HepG2 (cell line): ENCODE measurements at regions not wholly inside any gene's neighbourhood (a gene's known extent, or its start where the extent isn't known, plus 50 kb on each side); places are given as distances from the start of the nearest gene placed in this dataset.

Source experiments
- ATAC-seq: fragments of 200-7000 bp; cut with Tn5 transposase; 3 replicates; pipeline ENCODE4 v1.9.1; 2020; ENCODE audit warnings: mild to moderate bottlenecking, moderate library complexity
- BruUV-seq: library from RNA; stranded (reverse); fragments of 400-500 nt; replicated peaks from 2 replicates; lab custom pipeline; 2021; lab: Mats Ljungman, UMichigan
- CTCF ChIA-PET: fragments of 300-600 bp; formaldehyde crosslinking; extraction: SDS; loops from one replicate; lab custom pipeline; 2021; ENCODE audit warnings: low total read pairs, inconsistent platforms, low intra/inter-chr PET ratio; lab: Yijun Ruan, JAX
- POLR2A ChIA-PET: fragments of 350-600 bp; sonication (Branson Sonifier 250); formaldehyde crosslinking; loops from one replicate; lab custom pipeline; 2020; ENCODE audit warnings: antibody characterized with exemption, inconsistent platforms; lab: Yijun Ruan, JAX
- DNase-seq: peaks from one replicate; pipeline ENCODE4 v3.0.0-alpha.2; 2015; ENCODE audit warnings: low spot score
- FAIRE-seq: peaks from 3 replicates; lab custom pipeline; 2011; peaks lifted over from hg19 to GRCh38; lab: Jason Lieb, UNC
- H2AFZ ChIP-seq: one replicate; pipeline ENCODE4 v1.6.1; 2011; ENCODE audit warnings: low read length, inconsistent platforms
- H3K27ac ChIP-seq: fragments of 300-600 bp; 3 replicates; pipeline ENCODE4 v1.8.0; 2011; ENCODE audit warnings: mixed run types, mild to moderate bottlenecking, mixed read lengths, low read length, inconsistent platforms; ENCODE audit not compliant: insufficient read depth; ENCODE audit errors: extremely low read length
- H3K27me3 ChIP-seq, 2 experiments: fragments of 200-600 bp in 1 of 2; 2 replicates in 1 of 2; 3 replicates in 1 of 2; pipeline versions ENCODE4 v1.6.0 to v1.8.0; 2011; ENCODE audit warnings: low read length in 2 of 2, mild to moderate bottlenecking in 2 of 2, moderate library complexity in 2 of 2, inconsistent platforms in 1 of 2; ENCODE audit not compliant: insufficient read depth in 2 of 2, control insufficient read depth in 1 of 2
- H3K36me3 ChIP-seq, 2 experiments: fragments of 200-600 bp in 1 of 2; replicated peaks in 1 of 2; 2 replicates in 1 of 2; 3 replicates in 1 of 2; pipeline versions ENCODE4 v1.5.1 to v1.8.0; 2011; ENCODE audit warnings: low read length in 2 of 2, inconsistent platforms in 1 of 2; ENCODE audit not compliant: insufficient read depth in 2 of 2, control insufficient read depth in 1 of 2
- H3K4me1 ChIP-seq: 2 replicates; pipeline ENCODE4 v1.5.1; 2012; ENCODE audit warnings: low read length, inconsistent platforms; ENCODE audit not compliant: insufficient read depth
- H3K4me2 ChIP-seq: 2 replicates; pipeline ENCODE4 v1.6.0; 2011; ENCODE audit warnings: low read depth, low read length, inconsistent platforms
- H3K4me3 ChIP-seq, 3 experiments: fragments of 200-600 bp in 1 of 3; sonication (generic), shearing (Covaris generic) in 1 of 3; replicated peaks in 1 of 3; 2 replicates each; pipeline ENCODE4 v1.5.1; 2011 to 2016; ENCODE audit warnings: low read length in 3 of 3, inconsistent platforms in 2 of 3, low read depth in 2 of 3, mild to moderate bottlenecking in 2 of 3, control low read depth in 1 of 3, mixed read lengths in 1 of 3; ENCODE audit not compliant: insufficient read depth in 1 of 3
- H3K79me2 ChIP-seq: one replicate; pipeline ENCODE4 v1.6.1; 2011; ENCODE audit warnings: low read length, inconsistent platforms; ENCODE audit not compliant: insufficient read depth
- H3K9ac ChIP-seq: 2 replicates; pipeline ENCODE4 v1.6.0; 2011; ENCODE audit warnings: mild to moderate bottlenecking, low read depth, low read length, inconsistent platforms; ENCODE audit not compliant: insufficient read depth
- H3K9me3 ChIP-seq: 2 replicates; pipeline ENCODE4 v1.5.1; 2012; ENCODE audit warnings: mild to moderate bottlenecking, low read length
- H4K20me1 ChIP-seq: 2 replicates; pipeline ENCODE4 v1.6.0; 2011; ENCODE audit warnings: inconsistent platforms, mild to moderate bottlenecking, low read length, moderate library complexity; ENCODE audit not compliant: insufficient read depth
- AHR ChIP-seq: IDR thresholded peaks from 2 replicates; pipeline ENCODE4 v1.6.1; 2018; ENCODE audit warnings: missing genetic modification reagents, missing compliant biosample characterization
- ATF7 ChIP-seq, 2 experiments: fragments of 450-650 bp in 1 of 2; sonication (generic) in 1 of 2; formaldehyde crosslinking in 1 of 2; IDR thresholded peaks; 2 replicates each; pipeline versions ENCODE4 v1.4.0 to v1.6.1; 2016 to 2020; ENCODE audit warnings: antibody characterized with exemption in 1 of 2, mild to moderate bottlenecking in 1 of 2, missing genetic modification reagents in 1 of 2
- CCAR2 ChIP-seq: fragments of 200-400 bp; formaldehyde crosslinking; optimal IDR thresholded peaks from 2 replicates; pipeline ENCODE3; 2018; ENCODE audit warnings: low read depth, mild to moderate bottlenecking, low read length, moderate library complexity
- CREB3 ChIP-seq: sonication (generic); formaldehyde crosslinking; IDR thresholded peaks from 2 replicates; pipeline ENCODE4 v1.5.0; 2020; ENCODE audit warnings: missing genetic modification reagents
- GTF2F1 ChIP-seq: fragments of 150-350 bp; IDR thresholded peaks from 2 replicates; pipeline ENCODE4 v1.6.1; 2014; ENCODE audit warnings: low read length
- HNF1A ChIP-seq, 2 experiments: sonication (generic) in 1 of 2; formaldehyde crosslinking in 1 of 2; IDR thresholded peaks; 2 replicates each; pipeline versions ENCODE4 v1.4.0 to v1.6.1; 2016 to 2020; ENCODE audit warnings: borderline replicate concordance in 1 of 2, low read depth in 1 of 2, mild to moderate bottlenecking in 1 of 2, missing genetic modification reagents in 1 of 2
- JARID2 ChIP-seq: sonication (generic); formaldehyde crosslinking; IDR thresholded peaks from 2 replicates; pipeline ENCODE4 v1.8.1; 2023; ENCODE audit warnings: missing genetic modification reagents, inconsistent platforms; ENCODE audit not compliant: insufficient replicate concordance
- MAFK ChIP-seq, 2 experiments: IDR thresholded peaks in 1 of 2; conservative IDR thresholded peaks in 1 of 2; 2 replicates each; pipeline ENCODE4 v1.6.1; 2011; ENCODE audit warnings: improper control_type of control experiment in 2 of 2, low read length in 2 of 2
- MBNL3 ChIP-seq: fragments of 250-450 bp; sonication (Bioruptor Pico); conservative IDR thresholded peaks from 2 replicates; pipeline ENCODE4 v1.8.0; 2022; ENCODE audit warnings: mild to moderate bottlenecking, inconsistent platforms
- MLXIP ChIP-seq: sonication (generic); formaldehyde crosslinking; IDR thresholded peaks from 2 replicates; pipeline ENCODE4 v1.9.0; 2021; ENCODE audit warnings: missing genetic modification reagents, borderline replicate concordance
- TBP ChIP-seq: sonication (generic); formaldehyde crosslinking; IDR thresholded peaks from 2 replicates; pipeline ENCODE4 v1.5.0; 2020; ENCODE audit warnings: missing genetic modification reagents
- ZNF614 ChIP-seq: IDR thresholded peaks from 2 replicates; pipeline ENCODE4 v1.6.1; 2018; ENCODE audit warnings: missing biosample characterization, missing genetic modification reagents, inconsistent platforms, borderline replicate concordance
- WGBS: methylation state at CpG from one replicate; pipeline ENCODE4 v1.1.6; 2017; ENCODE audit warnings: low lambda C conversion rate; 5-methylcytosine and 5-hydroxymethylcytosine counted together
- in situ Hi-C: cut with HindIII; loops from 2 replicates; pipeline ENCODE4 v1.10.0; 2017; ENCODE audit warnings: low pct_unique_long_range_greater_than_20kb; ENCODE audit not compliant: extremely low pct_ligation_motif_present
- intact Hi-C: fragments of 100-400 bp; cut with micrococcal nuclease; formaldehyde crosslinking; loops from one replicate; pipeline ENCODE4 v1.10.0; 2022; ENCODE audit not compliant: unreplicated experiment

- TF ChIP-seq MAFK (conservative IDR thresholded peaks at IDR 0.05 in 1 of 2, IDR thresholded peaks at IDR 0.05 in 1 of 2; ENCODE audit: low read length in 2 of 2) (no peak), CREB3 (CRISPR knock-in tag) (no peak), ZNF614 (CRISPR knock-in tag) (no peak), JARID2 (CRISPR knock-in tag) (no peak)
- TF ChIP-seq, all 625 proteins: peak for 0
Observed at GRCh38 chr3:59438492-59438891, 388.7 kb upstream of the CFAP20DC start (continued).

- H3K4me2 ChIP-seq = no peak overlapping the region
- no peaks in the 10 kb centered on the region for H3K4me1 ChIP-seq
- in situ Hi-C loops = no loop called here
- H3K9me3 ChIP-seq = no peaks in the 10 kb centered on the region
- 100% methylated on average over 2 of the region's 2 CpGs for WGBS
- H3K36me3 ChIP-seq = no peaks in the 10 kb centered on the region
- H3K9ac ChIP-seq = no peak overlapping the region
- H4K20me1 ChIP-seq = no peaks in the 10 kb centered on the region
- H2AFZ ChIP-seq = no peak overlapping the region
- CTCF ChIA-PET = no interaction called here
- intact Hi-C loops = no loop called here
- POLR2A ChIA-PET = no interaction called here
- DNase-seq = no peak
- no peaks in the 10 kb centered on the region for H3K79me2 ChIP-seq
- no peak overlapping the region for H3K4me3 ChIP-seq
- H3K27ac ChIP-seq = no peak overlapping the region
- no TSS peak for BruUV-seq
- FAIRE-seq = no peak
- ATAC-seq = no peak
- TF ChIP-seq CCAR2 (no peak), ATF7 (IDR thresholded peaks at IDR 0.05) (peak; percentile 30; the same call in 1 of the 2 replicates), ATF7 (CRISPR knock-in tag; IDR thresholded peaks at IDR 0.05) (no peak), GTF2F1 (no peak), TBP (CRISPR knock-in tag) (no peak), AHR (CRISPR knock-in tag) (no peak), HNF1A (IDR thresholded peaks at IDR 0.05; ENCODE audit: low read depth) (no peak), HNF1A (CRISPR knock-in tag; IDR thresholded peaks at IDR 0.05; ENCODE audit: borderline replicate concordance) (no peak), MBNL3 (CRISPR knock-in tag) (no peak), MLXIP (CRISPR knock-in tag) (no peak)
- H3K27me3 ChIP-seq = peaks cover 0 to 10% of the 10 kb centered on the region in 2 experiments; a peak in 2 of 5 replicates
Observed at GRCh38 chr3:59436164-59436958, 386.5 kb upstream of the CFAP20DC start.
